Stimulated activated CD4-positive, alpha-beta T cell treated with anti-CD3 and anti-CD28 coated beads, Interleukin-15, amount 100 ng/mL, for 24 hours (primary cell): ENCODE measurements at regions not wholly inside any gene's neighbourhood (a gene's known extent, or its start where the extent isn't known, plus 50 kb on each side); places are given as distances from the start of the nearest gene placed in this dataset.
A peak's percentile ranks its signal among the peaks of the same experiment; 100 is the strongest.

Experiments used
- DNase-seq: peaks from one replicate; pipeline ENCODE4 v3.0.0-alpha.2; 2020

GRCh38 chr2:151153601-151154000 lies 108.1 kb downstream of the RBM43 start:
- DNase-seq: no peak

- DNase-seq: no peak
These were observed 111.0 kb downstream of the RBM43 start for GRCh38 chr2:151150331-151151320.

GRCh38 chr2:151138507-151138906 lies 123.2 kb downstream of the RBM43 start:
- DNase-seq: no peak

- no peak for DNase-seq
These were observed 124.1 kb downstream of the RBM43 start for GRCh38 chr2:151137526-151137925.

GRCh38 chr2:151120011-151120410 lies 141.7 kb downstream of the RBM43 start:
- DNase-seq: no peak

GRCh38 chr2:151119374-151119773 lies 142.3 kb downstream of the RBM43 start:
- no peak for DNase-seq

- DNase-seq: no peak
These were observed 143.4 kb downstream of the RBM43 start for GRCh38 chr2:151118269-151118668.

DNA sequence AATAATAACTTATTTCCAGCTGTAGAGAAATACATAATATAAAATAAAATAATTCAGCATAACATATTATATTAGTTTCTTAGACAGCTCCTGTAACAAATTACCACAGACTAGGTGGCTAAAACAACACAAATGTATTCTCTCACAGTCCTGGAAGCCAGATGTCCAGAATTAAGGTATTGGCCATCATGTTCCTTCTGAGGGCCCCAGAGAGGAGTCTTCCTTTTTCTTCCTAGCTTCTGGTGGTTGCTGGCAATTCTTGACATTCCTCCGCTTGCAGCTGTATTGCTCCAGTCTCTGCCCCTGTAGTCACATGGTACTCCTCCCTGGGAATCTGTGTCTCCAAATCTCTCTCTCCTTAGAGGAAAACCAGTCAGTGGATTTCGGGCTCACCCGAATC lies 146.8 kb downstream of the RBM43 start:
- DNase-seq: no peak

GRCh38 chr2:151113318-151113717 lies 148.3 kb downstream of the RBM43 start:
- no peak for DNase-seq

DNA sequence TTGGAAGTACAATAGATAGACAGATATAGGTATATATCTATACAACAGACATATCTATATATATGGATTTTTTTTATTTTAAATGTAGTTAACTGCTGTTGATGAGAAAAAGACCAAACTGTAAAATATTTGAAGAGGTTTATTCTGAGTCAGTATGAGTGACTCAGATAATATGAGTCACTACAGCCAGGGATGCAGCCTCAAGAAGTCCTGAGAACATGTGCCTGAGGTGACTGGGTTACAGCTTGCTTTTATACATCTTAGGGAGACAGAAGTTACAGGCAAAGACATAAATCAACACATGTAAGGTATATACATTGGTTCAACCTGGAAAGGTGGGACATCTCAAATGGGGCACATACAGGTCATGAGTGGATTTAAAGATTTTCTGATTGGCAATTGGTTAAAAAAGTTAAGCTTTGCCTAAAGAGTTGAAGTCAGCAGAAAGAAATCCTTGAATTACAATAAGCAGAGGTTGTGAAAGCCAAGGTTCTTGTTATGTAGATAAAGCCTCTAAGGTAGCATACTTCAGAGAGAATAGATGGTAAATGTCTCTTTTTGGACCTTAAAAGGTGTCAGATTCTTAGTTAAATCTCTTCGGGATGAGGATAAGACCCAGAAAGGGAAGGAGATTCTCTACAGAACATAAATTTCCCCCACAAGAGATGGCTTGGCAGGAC lies 149.9 kb downstream of the RBM43 start:
- DNase-seq: peak; percentile 3

GRCh38 chr2:151106805-151107506 lies 154.7 kb downstream of the RBM43 start:
- DNase-seq: no peak

- no peak for DNase-seq
These were observed 158.1 kb downstream of the RBM43 start for GRCh38 chr2:151103551-151103950.

DNA sequence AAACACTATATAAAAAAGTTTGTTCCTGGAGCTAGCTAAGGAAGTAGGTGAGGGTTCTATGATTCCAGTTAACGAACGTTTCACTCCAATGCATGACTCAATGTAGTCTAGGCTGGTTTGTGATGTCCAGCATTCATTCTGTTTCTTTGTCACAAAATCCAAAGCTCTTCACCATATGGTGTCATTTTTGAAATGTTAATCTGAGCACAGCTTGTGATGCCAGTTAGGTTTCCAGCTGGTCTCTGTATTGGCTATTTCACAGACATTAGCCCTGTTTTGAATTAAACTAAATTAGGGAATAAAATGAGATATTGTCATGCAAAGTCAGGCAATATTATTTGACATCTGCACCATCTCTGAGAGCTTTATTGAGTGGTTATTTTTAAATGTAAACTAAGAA lies 159.4 kb downstream of the RBM43 start:
- no peak for DNase-seq

DNA sequence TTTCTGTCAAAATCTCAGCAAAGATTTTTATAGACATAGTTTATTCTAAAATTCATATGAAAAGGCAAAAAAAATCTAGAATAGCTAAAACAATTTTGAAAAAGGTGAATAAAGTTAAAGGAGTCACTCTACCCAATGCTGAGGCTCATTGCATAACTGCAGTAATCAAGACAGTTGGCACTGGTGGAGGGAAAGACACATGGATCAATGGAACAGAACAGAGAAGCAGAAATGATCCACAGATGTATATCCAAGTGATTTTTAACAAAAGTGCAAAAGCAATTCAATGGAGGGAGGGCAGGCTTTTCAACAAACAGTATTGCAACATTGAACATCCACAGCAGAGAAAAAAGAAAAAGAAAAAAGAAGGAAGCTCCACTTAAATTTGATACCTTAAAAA lies 162.8 kb downstream of the RBM43 start:
- no peak for DNase-seq

GRCh38 chr2:151097895-151098294 lies 163.8 kb downstream of the RBM43 start:
- DNase-seq: no peak

- DNase-seq: no peak
These were observed 164.5 kb downstream of the RBM43 start for GRCh38 chr2:151097128-151097527.

DNA sequence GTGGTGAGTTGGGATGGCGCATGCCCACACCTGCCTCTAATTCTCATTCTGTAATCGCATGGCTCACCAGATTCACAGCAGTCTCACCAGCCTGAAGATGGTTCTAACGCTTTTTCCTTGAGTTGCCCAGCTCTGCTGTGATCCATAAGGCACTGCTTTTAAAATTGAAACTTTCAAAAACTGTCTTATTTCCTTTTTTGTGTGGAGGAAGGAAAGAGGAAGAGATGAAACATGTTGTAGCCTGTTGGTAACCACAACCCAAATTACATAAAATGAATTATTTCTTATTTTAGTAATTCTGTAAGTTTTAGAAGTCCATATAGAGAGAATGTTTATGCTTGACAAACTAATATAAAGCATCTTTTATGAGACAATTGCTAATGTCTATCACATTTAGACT lies 165.4 kb downstream of the RBM43 start:
- DNase-seq: no peak

- no peak for DNase-seq
These were observed 166.2 kb downstream of the RBM43 start for GRCh38 chr2:151095463-151095862.

DNA sequence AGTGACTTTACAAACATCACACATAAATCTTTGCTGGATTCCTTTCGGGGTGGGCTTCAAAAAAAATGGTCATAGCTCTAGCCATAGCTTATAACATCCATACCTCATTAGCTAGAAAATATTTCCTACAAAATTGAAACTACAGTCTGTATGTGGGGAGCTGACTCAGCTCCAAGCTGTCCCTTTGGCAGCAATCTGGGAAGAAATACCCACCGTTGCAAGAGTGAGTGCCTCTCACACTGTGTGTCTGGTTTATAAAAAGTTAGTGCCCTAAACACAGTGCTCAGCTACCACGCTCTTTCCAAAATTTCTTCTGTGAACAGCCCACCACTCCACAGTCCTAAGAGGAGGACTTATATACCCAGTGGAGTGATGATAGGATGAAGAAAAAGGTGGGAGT lies 170.1 kb downstream of the RBM43 start:
- no peak for DNase-seq

GRCh38 chr2:151087377-151087776 lies 174.3 kb downstream of the RBM43 start:
- no peak for DNase-seq

DNA sequence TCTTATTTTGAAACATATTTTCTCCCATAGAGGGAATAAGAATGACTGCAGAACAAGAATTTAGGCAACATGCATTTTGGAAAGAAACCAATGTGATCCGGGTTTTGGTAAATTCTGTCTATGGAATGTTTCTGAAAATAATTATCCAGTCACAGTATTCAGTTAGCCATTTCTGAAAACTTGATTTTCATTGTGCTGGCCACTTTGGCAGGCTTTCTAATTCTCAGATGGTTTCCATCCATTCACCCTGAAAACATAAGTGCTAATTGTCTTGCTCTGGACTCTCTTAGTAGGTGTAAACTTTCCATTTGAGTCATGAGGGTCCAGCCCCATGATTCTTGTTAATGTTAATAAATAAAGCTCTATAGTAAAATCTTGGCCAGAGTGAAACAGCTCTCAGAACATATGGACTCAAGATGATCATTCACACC lies 176.5 kb downstream of the RBM43 start:
- no peak for DNase-seq

DNA sequence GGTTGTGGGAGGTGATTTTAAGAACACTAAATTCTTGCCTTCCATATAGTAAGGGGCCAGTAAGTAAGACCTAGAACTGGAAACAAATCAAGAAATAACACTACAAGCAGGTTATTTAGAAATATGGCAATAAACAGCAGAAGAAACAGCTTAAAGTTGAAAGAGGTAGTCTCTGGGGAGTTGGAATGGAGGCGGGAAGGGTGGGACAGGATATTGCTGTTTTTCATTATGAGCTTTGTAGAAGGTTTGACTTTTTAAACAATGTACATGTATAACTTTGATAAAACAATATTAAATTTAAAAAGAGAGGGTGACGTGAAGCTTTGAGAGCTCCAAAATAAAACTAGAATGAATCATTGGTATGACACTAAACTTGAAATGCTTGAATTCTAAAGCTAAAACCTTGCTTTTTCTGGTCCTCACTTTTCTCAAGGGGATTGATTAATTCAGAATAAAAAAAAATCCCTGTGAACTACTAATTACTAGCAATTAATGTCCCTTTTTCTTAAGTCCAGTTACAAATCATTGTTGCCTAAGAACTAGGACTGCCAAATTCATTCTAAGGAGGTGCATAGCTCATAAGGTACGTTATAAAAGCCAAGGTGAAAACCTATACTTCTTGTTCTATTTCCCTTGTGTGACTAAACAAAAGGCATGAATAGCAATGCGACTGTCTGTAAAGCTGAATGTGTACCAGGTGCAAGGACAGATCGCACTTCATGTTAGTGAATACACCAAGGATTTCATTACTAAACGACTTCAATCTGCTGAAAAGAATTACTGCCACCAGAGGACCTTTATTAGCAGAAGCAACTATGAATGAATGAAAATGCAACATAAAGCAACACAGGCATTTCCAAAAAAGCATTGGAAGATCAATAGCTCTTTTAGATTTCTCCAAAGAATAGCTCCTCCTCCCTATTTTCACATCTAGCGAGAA lies 177.5 kb downstream of the RBM43 start:
- DNase-seq: no peak
